Posterior cingulate gyrus (tissue), 11 donors: ENCODE measurements at regions not wholly inside any gene's neighbourhood (a gene's known extent, or its start where the extent isn't known, plus 50 kb on each side); places are given as distances from the start of the nearest gene placed in this dataset.

Experiments used
- DNase-seq, 10 donors: peaks; one replicate each; pipeline versions ENCODE4 v3.0.0 to v3.0.0-alpha.2; 2020 to 2021; ENCODE audit warnings: mixed read lengths in 3 of 10
- intact Hi-C: fragments of 100-400 bp; cut with DNase I; formaldehyde crosslinking; loops from one replicate; pipeline ENCODE4 v1.15.1; 2023

DNA sequence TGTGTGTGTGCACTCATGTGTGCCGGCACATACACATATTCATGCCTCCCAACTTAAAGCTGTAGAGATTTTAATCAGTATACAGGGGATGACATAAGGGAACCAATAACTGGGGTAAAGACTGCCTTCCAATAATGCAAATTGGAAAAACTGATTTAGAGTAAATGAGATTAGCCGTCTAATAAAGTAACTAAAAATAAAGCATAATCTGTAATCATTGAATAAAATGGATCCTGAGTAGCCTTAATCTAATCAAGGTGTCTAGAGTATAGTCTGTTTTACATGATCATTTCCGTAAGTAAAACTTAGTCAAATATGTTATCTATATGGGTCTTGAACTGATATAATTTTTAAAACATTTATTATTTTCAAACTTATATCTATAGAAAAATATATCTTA lies 925.8 kb downstream of the FSTL5 start:
- no peak for DNase-seq
- intact Hi-C loops = no loop called here

DNA sequence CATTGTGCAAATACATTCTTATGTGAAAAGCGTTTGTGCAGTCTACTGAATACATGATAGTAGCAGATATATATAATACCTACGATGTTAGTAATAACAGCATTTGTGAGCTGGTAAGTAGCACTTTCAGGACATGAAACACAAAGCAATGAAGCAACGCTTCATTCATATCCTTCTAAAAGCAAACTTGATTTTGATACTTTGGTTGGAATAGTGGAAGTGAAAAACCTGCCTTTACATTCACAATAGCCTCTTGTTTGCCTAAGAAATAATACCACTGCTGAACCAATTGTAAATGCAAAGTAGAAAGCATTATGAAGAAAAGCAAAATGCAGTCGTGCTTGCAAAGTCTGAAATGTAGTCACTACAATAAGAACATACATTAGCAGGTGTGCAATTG lies 926.3 kb downstream of the FSTL5 start:
- intact Hi-C loops = no loop called here
- DNase-seq = no peak

DNA sequence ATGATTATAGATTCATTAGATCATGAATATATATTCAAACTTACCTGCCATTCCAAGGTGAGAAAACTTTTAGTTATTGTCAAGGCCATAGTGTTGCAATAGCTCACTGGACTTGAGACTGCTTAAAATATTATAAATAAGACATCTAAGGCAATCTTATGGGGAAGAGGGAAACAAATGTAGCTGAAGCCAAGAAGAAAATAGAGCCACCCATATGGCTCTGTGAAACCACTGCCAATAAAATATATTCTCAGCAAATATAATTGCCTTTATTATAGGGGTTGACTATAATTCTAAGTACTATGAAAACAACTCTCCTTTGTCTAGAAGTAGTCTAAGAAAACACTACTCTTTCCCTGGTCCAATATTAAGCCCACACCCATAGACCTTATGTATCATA lies 938.5 kb downstream of the FSTL5 start:
- intact Hi-C loops = no loop called here
- no peak for DNase-seq

DNA sequence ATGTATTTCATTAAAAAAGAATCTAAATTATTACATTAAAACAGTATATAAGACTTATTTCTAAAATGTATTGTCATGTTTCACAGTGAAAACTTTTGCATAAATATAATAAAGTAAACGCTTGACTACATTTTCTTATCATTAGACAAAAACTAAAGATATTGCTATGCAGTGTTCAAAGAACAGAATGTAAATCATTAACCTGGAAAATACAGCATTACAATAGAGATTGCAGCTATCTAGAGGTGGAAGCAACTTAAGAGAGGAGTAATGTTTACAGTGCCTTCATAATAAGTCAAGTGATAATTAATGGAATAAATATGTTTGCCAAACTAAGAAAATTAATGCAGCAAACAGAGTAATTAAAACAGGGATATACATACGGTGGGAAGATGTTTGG lies 940.9 kb downstream of the FSTL5 start:
- no peak for DNase-seq
- intact Hi-C loops = no loop called here

DNA sequence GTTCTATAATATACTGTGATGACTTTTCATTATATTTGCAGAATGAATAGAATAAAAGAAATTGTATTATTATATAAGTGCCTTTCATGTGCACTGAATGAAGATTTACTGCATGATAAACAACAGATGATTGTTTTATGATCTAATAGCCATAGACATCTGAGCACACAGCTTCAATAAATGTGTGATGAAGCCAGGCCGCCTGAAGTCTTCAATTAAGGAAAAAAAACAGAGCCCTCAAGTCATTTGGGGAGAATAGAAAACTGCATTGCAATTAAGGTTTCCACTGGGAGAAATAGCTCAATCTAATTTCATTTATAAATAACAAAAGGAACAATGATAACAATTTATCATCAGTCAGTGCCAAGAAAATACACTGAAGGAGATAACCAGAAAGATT lies 955.2 kb downstream of the FSTL5 start:
- intact Hi-C loops = no loop called here
- no peak for DNase-seq

DNA sequence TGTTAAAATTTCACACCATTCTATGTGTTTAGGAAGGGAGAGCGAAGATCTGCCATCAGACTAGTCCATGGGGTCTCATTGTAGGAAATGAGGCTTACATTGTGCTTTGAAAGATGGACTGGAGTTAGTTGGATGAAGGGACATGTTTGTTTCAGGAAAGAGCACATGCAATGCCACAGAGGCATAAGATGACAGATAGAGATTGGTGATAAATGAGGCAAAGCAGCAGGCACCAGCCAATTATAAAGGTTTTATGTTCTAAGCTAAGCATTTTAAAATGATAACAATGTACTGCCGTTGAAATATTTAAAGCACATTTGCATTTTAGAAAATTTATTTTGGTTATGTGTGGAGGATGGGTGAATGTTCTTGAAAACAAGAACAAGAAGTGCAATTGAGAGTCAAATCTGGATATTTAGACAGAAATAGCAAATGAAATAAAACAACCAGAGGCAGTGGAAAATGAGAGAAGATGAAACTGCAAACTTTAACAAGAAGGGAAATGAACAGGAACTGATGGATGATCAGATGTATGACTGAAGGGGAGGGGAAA lies 957.2 kb downstream of the FSTL5 start:
- intact Hi-C loops = no loop called here
- no peak for DNase-seq

DNA sequence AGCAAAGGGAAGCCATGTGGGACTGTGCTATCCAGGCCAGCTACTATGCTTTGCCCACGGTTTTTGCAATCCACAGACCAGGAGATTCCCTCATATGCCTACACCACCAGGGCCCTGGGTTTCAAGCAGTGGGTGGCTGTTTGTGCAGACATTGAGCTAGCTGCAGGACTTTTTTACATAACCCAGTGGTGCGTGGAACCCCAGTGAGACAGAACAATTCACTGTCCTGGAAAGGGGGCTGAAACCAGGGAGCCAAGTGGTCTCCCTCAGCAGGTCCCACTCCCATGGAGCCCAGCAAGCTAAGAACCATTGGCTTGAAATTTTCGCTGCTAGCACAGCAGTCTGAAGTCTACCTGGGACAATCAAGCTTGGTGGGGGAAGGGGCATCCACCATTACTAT lies 959.9 kb downstream of the FSTL5 start:
- peak in 1 of 10 donors; percentile 49 for DNase-seq
- intact Hi-C loops = no loop called here

DNA sequence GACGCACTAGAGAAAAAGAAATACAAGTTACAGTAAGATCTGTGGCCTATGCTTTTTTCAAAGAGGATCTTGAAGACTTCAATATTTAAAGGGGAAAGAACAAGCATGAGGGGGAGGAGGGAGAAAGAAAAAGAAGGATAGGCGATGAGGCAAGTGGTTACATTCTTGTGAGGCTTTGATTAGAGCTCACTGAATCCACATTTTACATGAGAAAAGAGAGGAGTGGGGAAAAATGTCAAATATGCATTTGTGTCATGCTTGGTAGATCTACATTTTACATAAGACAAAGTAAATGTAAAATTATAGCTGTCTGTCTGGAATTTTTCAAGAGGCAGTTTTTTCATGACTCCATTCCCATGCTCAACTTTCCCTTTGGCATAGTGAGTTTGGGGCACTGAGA lies 965.9 kb downstream of the FSTL5 start:
- intact Hi-C loops = no loop called here

DNA sequence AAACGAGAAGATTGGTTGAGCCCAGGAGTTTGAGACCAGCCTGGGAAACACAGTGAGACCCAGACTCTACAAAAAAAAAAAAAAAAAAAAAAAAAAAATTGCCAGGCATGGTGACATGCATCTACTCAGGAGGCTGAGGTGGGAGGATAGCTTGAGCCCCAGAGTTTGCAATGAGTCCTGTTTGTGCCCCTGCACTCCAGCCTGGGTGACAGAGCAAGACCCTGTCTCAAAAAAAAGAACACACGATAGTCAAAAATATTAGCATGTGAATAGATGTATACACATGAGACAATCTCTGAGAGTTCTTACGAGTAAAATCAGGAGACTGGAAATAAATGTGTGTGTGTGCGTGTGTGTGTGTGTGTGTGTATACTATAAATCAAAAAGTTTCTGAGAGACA lies 966.3 kb downstream of the FSTL5 start:
- DNase-seq = no peak
- intact Hi-C loops = no loop called here

More for the DNA sequence above, 965.9 kb downstream of the FSTL5 start:
- DNase-seq = no peak

DNA sequence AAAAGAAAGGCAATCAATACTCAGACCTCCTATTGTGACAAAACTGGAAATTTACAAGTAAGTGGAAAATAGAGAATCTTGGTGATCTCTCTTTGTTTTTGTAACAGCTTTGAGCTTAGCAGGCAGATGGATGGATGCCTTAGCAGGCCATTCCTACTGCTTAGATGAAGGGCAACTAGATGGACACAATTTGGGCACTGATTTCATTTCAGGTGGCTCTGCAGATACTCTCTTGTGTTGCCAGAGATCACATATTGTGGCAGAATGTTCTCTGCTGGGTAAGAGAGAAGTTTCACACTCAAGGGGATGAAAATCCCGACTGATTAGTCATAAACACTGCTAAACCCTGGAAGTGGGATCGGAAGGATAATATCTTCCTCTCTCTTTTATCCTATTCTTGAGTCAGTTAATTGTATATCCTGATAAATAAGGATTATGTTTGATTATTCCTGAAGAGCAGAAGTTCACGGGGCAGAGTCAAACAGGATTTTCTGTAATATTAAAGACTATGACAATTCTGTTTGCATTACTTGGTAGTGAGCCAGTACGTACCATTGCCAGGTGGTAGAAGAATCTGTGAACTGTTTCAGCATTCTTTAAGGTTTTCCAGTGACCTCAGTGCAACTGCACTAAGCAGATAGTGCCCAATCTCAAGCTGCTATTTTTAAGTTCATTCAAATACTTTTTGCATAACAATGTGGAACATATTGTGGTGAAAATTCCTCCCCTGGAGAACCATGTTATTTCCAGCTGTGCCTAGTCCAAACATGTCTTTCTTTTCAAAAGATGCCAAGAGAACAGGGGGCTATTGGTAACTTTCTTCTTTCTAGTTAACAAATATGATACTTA lies 974.3 kb downstream of the FSTL5 start:
- DNase-seq = no peak
- intact Hi-C loops = no loop called here

DNA sequence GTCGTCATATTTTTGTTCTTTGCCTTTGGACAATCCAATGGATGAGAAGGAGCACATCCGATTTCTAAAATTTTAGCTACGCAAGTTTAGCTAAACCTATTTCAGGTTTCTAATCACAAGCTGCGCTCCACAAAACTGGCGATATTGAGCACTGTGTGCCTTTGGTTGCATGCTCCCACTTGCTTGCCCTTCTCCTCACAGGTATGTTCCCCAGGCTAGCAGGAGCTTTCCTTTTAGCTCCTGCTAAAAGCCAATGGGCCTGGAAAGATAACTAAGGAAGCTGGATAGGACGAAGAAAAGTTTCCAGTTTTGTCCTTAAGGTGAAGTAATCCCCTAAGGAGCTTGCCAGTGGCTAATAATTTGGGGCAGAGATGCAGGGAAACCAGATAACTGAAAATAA lies 975.2 kb downstream of the FSTL5 start:
- DNase-seq = no peak
- intact Hi-C loops = no loop called here

DNA sequence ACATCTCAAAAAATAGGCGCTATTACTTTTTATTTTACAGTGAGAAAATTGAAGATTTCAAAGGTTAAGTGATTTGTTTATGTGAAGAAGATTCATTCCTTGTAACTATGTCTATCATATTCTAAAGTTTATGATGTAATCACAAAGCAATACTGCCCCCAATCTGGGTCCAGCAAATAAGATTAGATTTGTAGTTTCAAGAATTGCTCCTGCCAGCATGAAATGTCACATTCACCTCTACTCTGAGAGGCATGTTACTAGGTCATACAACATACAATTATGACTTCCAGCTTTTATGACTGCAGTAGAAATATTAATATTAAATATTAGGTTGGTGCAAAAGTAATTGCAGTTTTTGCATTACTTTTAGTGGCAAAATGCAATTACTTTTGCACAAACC lies 976.2 kb downstream of the FSTL5 start:
- DNase-seq = no peak
- intact Hi-C loops = no loop called here

DNA sequence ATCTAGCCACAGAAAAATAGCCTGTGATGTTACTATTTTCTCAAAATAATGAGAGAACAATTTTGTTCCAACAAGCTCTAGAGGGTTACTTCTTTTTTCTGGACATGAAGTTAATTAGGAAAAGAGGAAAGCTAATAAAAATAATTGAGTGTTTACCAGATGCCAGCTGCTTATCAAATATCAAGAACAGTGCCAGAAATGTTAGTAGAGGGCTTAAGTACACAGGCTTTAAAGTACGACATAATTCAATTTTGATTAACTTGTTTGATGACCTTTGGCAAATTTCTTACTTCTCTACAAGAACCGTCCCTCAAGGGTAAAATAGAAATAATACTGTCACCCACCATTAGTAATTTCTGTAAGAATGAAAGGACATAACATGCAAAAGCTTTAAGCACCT lies 977.0 kb downstream of the FSTL5 start:
- intact Hi-C loops = no loop called here
- DNase-seq = no peak

DNA sequence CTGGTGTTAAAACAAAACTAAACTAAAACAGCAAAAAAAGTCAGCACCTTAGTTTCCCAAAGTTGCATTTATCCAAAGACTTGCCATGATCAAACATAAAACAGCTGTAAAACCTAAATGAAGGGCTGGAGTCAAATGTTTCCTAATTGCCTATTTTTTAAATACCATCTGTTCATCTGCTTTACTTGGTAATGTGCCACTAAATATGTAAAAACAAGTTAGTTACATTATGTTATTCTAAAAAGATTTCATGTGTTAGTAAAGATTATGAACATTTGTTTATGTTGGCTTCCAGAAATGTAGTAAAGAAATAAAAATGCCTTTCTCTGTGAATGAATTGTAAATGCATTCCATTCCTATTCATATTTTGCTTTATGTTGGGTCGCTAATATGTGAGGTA lies 977.8 kb downstream of the FSTL5 start:
- intact Hi-C loops = no loop called here
- DNase-seq = no peak

DNA sequence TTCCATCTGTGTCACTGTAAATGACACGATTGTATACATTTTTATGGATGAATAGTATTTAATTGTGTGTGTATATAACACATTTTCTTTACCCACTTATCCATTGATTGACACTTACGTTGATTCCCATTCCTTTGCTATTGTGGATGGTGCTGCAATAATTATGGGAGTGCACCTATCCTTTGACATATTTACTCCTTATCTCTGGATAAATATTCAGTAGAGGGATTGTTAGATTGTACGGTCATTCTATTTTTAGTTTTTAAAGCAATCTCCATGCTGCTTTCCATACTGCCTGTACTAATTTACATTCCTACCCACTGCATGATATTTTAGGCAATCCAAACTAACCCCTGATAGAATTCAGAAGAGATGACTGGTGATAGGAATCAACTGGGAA lies 980.1 kb downstream of the FSTL5 start:
- intact Hi-C loops = no loop called here

DNA sequence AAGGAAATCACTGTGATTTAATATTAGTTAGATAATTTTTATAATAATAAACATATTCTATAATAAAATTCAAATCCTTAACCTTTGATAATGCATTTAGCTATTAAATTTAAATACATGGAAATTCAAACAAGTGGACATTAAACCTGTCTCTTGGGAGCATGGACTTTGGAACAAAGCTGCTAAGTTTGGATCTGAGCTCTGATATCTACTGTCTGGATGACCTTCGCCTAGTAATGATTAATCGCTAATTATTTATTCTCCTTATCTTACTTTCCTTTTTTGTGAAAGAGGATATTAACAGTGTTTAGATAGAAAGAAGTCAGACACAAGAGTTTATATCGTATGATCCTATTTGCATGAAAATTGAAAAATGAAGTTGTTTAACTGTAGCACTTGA lies 980.9 kb downstream of the FSTL5 start:
- intact Hi-C loops = no loop called here
- no peak for DNase-seq

More for the DNA sequence above, 980.1 kb downstream of the FSTL5 start:
- no peak for DNase-seq

DNA sequence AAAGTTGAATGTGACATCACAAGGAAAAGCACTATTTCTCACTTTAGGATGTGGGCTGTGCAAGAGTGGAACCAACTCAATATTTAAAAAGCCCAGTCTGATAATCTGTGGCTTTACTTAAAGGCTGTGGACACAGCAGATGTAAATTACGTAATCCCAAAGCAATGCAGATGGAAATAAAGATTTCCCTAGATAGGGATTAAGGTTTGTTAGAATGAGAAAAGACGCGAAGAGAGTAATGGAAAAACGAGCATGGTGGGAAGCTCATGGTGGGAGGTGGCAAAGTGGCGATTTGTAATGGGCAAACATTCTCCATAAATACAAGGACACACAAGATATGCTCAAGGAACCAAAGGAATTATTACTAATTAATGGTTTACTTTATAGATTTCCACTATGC lies 985.5 kb downstream of the FSTL5 start:
- intact Hi-C loops = no loop called here
- no peak for DNase-seq

DNA sequence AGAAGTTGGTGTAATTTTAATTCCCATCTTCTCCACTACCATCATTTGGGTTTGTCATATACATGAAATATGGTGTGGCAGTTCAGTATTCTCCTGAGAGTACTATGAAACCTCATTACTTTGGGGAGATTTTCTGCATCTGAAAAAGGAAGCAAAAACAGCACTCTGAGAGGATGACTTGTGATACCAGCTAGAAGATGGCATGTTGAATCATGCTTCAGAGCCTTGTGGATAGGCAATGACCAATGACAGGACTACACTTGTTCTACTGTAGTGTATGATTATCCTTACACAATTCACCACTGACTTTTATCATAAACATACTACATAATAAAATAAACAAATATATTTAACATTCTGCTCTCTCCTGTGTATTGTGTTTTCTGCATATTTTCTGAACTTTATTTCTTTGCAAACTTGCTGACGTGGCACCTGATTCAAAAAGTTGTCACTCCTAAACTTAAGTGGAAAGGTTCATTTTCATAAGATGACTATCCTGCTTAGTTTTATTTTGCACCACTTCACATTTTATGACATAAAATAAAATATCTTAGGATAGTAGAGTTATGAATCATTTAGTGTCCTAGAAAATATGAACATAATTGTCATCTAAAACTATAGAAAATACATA lies 991.3 kb downstream of the FSTL5 start:
- intact Hi-C loops = no loop called here
- DNase-seq = no peak

DNA sequence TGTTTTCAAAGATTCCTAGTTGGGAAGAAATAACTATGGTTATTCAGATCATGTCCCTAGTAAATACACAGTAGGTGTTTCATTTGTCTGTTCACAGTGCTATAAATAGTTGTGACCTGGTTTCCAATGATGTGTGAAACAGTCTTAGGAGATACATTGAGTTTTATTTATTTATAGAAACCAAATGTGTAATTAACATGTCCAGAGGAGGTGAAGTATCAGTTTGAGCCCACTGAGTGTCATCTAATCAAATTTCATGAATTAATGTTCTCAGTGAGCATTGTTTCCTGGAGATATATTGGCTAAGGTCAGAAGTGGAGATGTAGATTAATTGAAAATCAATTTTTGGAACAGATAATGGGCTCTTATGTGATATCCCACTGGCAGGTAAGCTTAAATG lies 996.3 kb downstream of the FSTL5 start:
- intact Hi-C loops = no loop called here
- no peak for DNase-seq

DNA sequence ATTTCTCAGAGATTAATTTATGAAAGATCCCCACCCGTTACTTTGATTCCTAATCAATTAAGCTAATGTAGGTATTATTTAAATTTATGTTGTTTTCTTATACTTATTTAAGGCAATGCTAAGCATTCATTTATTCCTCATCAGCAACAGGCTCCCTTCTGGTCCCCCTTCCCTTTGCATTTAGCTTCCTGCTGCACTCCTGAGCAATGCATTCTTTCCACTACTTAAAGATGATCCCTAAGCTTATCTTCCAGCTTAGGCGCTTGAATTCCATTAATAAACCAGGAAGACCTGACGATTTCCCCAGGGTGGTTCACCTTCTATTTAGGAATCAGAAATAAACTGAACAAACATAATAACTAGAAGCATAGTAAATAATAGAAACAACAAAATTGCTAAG lies 1003.1 kb downstream of the FSTL5 start:
- intact Hi-C loops = no loop called here
- DNase-seq = no peak

DNA sequence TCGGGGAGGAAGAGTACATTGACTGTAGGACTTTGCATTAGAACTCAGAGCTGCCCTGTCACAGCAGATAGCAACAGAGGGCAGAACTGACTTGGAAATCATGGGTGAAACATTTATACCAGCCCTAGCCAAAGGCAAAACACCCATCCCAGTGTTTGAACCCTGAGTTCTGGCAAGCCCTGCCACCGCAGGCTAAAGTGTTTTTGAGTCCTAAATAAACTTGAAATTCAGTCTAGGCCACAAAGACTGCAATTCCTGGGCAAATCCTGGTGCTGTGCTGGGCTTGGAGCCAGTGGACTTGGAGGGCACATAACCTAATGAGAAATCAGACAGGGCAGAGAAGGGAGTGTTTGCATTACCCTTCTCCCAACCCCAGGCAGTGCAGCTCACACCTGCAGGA lies 1015.7 kb downstream of the FSTL5 start:
- intact Hi-C loops = no loop called here
- no peak for DNase-seq

DNA sequence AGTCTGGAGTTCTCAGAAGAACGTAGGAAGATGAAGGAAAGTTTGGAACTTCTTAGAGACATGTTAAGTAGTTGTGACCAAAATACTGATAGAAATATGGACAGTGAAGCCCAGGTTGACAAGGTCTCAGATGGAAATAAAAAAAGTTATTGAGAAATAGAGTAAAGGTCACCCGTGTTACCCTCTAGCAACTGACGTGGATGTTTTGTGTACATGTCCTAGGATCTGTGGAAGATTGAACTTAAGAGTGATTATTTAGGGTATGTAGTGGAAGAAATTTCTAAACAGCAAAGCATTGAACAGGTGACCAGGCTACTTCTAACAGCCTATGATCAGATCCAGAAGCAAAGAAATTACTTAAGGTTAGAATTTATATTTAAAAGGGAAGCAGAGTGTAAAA lies 1020.4 kb downstream of the FSTL5 start:
- no peak for DNase-seq
- intact Hi-C loops = no loop called here
